ENCODE measurements at regions not wholly inside any gene's neighbourhood (a gene's known extent, or its start where the extent isn't known, plus 50 kb on each side); places are given as distances from the start of the nearest gene placed in this dataset.

DNA sequence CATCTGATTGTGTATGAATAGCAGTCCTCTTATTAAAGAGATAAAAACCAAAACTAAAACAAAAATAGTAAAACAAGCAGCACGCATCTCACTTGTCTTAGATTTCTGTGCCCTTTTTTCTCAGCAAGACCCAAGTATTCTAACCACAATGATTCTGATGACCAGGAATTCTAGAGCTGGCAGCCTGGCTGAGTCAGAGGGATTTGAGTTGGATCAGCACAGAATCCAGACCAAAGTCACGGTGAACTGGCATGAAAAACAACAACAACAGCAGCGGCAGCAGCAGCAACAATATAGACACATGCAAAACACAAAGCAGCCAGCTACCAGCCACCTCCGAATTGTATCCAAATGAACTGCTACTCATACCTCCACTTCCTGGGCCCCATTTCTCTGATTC is 360.5 kb downstream of the KCNRG start:
- Histone ChIP-seq H3K4me3 (ENCODE audit: low read length in 2 of 2) (no peak overlapping the region), H3K9me3 (ENCODE audit: control insufficient read depth, low read length) (peaks cover under 1% of the 10 kb centered on the region), H3K27me3 (ENCODE audit: control insufficient read depth in 1 of 2, insufficient read depth in 2 of 2, low read length in 1 of 2) (no peaks in the 10 kb centered on the region), H3K27ac (ENCODE audit: low read depth in 1 of 2, low read length in 2 of 2) (no peak overlapping the region), H3K4me1 (ENCODE audit: control insufficient read depth in 1 of 2, insufficient read depth in 2 of 2, low read length in 2 of 2) (no peaks in the 10 kb centered on the region), H3K36me3 (ENCODE audit: control insufficient read depth in 1 of 2, insufficient read depth in 2 of 2, low read length in 1 of 2) (no peaks in the 10 kb centered on the region)
- DNase-seq (no peak), ATAC-seq (ENCODE audit: low FRiP score) (no peak)
- 35 to 42% methylated on average over 4 of the region's 4 CpGs for WGBS, 2 donors
- intact Hi-C loops (cut with DNase I) = no loop called here

DNA sequence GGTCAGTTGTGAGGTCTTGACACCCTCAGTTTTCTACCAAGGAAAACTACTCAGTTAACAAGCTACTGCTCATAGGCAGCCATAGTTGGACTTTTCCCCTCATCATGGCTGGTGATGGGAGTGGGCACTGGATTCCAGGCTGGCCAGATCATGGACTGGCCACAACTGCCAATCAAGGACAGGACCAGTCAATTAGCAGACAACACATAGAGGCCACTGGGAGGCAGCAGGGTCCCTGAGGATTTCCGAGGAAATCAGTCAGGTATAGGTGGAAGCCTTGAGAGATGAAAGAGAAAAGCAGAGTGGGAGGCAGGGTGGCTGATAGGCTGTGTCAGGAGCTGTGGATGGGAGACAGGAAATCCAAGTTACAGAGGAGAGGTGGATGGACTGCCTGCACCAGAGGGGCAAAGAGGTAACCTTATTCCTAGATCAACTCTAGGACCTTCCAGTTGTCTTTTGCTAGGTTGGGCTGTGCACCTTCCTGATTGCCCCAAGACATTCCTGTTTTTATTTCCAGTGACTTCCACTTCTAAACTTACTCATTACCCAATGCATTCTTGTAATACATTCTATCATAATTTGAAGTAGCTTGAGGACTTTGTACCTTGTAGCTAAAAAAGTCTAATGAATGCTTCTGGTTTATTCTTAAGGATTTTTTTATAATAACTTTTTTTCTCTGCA is 361.8 kb downstream of the KCNRG start:
- no peak overlapping the region for H3K4me3 ChIP-seq (ENCODE audit: low read length in 2 of 2)
- DNase-seq (no peak), ATAC-seq (ENCODE audit: low FRiP score) (no peak)
- no peaks in the 10 kb centered on the region for H3K36me3 ChIP-seq (ENCODE audit: control insufficient read depth in 1 of 2, insufficient read depth in 2 of 2, low read length in 1 of 2)
- peaks cover 3% of the 10 kb centered on the region for H3K9me3 ChIP-seq (ENCODE audit: control insufficient read depth, low read length)
- WGBS, 2 donors = 91 to 95% methylated on average over 1 of the region's 1 CpG
- no peaks in the 10 kb centered on the region for H3K4me1 ChIP-seq (ENCODE audit: control insufficient read depth in 1 of 2, insufficient read depth in 2 of 2, low read length in 2 of 2)
- intact Hi-C loops (cut with DNase I) = no loop called here
- H3K27ac ChIP-seq (ENCODE audit: low read depth in 1 of 2, low read length in 2 of 2) = no peak overlapping the region
- H3K27me3 ChIP-seq (ENCODE audit: control insufficient read depth in 1 of 2, insufficient read depth in 2 of 2, low read length in 1 of 2) = no peaks in the 10 kb centered on the region

DNA sequence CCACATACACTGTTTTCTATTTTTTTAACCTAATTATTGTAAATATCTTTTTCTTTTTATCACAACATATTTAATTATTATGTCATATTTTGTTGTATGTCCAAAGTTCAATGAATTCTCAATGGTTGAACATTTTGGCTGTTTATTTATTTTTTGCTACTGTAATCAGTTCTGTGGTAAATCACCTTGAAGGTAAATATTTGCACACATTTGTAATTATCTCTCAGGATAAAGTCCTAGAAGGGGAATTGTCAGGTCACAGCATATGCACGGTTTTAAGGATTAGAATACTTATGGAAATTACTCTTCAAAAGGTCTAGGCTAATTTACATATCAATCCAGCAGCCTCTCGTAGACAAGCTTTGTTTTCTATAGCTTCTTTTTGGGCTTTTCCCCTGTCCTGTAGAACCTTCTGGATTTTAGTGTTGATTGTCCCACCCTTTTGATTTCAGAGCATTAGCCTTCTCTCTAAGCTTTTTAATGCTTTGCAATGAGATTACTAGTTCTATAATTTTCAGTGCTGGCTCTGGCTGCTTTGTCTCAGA is 362.6 kb downstream of the KCNRG start:
- intact Hi-C loops (cut with DNase I) = no loop called here
- Histone ChIP-seq H3K27ac (ENCODE audit: low read depth in 1 of 2, low read length in 2 of 2) (no peak overlapping the region), H3K36me3 (ENCODE audit: control insufficient read depth in 1 of 2, insufficient read depth in 2 of 2, low read length in 1 of 2) (no peaks in the 10 kb centered on the region), H3K4me3 (ENCODE audit: low read length in 2 of 2) (no peak overlapping the region), H3K4me1 (ENCODE audit: control insufficient read depth in 1 of 2, insufficient read depth in 2 of 2, low read length in 2 of 2) (no peaks in the 10 kb centered on the region), H3K9me3 (ENCODE audit: control insufficient read depth, low read length) (peaks cover 3% of the 10 kb centered on the region), H3K27me3 (ENCODE audit: control insufficient read depth in 1 of 2, insufficient read depth in 2 of 2, low read length in 1 of 2) (no peaks in the 10 kb centered on the region)
- ATAC-seq (ENCODE audit: low FRiP score) = no peak
- DNase-seq = no peak
- WGBS, 2 donors = 97 to 98% methylated on average over 2 of the region's 2 CpGs

DNA sequence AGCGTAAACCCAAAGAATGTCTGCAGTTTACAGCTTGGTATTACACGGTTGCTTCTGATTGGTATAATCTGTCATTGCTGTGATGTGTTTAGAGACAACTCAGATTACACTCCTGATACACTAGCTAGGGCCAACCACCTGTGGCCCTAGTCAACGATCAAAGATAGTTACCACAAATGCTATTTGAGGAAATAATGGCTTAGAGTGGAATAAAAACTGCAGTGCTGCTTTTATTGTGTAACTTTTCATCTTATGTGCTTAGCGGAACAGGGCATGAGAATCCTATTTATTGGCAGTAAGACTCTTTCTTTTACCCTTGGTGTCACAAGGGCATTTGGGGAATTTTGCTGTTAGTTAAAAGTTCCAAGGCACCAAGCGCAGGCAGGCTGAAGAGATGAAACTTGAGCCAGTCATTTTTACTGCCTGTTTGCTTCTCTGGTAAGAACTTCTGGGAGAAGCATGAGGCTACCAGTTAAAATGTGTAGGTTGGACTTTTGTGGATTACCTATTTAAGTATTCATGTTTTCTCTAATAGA is 363.3 kb downstream of the KCNRG start:
- WGBS, 2 donors = 79 to 85% methylated on average over 5 of the region's 5 CpGs
- DNase-seq = no peak

DNA sequence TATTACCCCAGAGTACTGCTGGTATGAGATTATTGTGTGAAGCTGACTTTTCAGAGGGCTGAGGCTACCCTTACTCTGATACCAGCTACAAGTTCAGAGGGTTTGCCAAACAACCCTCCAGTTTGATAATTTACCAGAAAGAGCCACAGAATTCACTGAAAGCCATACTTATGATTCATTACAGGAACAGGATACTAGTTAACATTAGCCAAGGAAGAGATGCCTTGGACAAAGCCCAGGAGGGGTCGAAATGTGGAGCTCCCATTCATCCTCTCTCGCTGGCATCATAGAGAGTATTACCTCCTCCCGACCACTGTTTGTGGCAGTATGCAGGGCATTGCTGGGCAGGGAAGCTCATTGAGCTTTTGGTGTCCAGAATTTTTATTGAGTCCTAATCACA is 364.3 kb downstream of the KCNRG start:
- ATAC-seq (ENCODE audit: low FRiP score) (no peak), DNase-seq (no peak)

More for the DNA sequence above, 363.3 kb downstream of the KCNRG start:
- Histone ChIP-seq H3K27me3 (ENCODE audit: control insufficient read depth in 1 of 2, insufficient read depth in 2 of 2, low read length in 1 of 2) (no peaks in the 10 kb centered on the region), H3K4me1 (ENCODE audit: control insufficient read depth in 1 of 2, insufficient read depth in 2 of 2, low read length in 2 of 2) (no peaks in the 10 kb centered on the region), H3K27ac (ENCODE audit: low read depth in 1 of 2, low read length in 2 of 2) (no peak overlapping the region), H3K4me3 (ENCODE audit: low read length in 2 of 2) (no peak overlapping the region), H3K9me3 (ENCODE audit: control insufficient read depth, low read length) (peaks cover 3% of the 10 kb centered on the region), H3K36me3 (ENCODE audit: control insufficient read depth in 1 of 2, insufficient read depth in 2 of 2, low read length in 1 of 2) (no peaks in the 10 kb centered on the region)
- intact Hi-C loops (cut with DNase I) = no loop called here
- no peak for ATAC-seq (ENCODE audit: low FRiP score)

DNA sequence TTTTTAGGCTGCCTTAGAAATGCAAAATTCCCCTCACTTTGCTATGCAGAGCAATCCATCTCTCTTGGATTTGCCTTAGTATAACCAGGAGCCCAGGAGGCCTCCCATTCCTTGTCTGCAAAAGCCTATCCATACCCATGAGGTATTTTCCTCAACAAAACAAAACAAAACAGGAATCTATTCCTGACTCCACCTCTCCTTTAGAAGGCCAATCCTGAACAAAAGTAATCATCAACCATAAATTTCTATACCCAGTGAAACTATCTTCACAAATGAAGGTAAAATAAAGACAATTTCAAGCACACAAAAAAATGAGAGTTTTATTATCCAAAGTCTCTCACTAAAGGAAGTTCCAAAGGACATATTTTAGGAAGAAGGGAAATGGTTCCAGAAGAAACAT is 365.7 kb downstream of the KCNRG start:
- no peak overlapping the region for H3K27ac ChIP-seq (ENCODE audit: low read depth in 1 of 2, low read length in 2 of 2)
- no peaks in the 10 kb centered on the region for H3K27me3 ChIP-seq (ENCODE audit: control insufficient read depth in 1 of 2, insufficient read depth in 2 of 2, low read length in 1 of 2)
- peaks cover 3% of the 10 kb centered on the region for H3K9me3 ChIP-seq (ENCODE audit: control insufficient read depth, low read length)
- intact Hi-C loops (cut with DNase I) = no loop called here
- no peaks in the 10 kb centered on the region for H3K36me3 ChIP-seq (ENCODE audit: control insufficient read depth in 1 of 2, insufficient read depth in 2 of 2, low read length in 1 of 2)
- H3K4me1 ChIP-seq (ENCODE audit: control insufficient read depth in 1 of 2, insufficient read depth in 2 of 2, low read length in 2 of 2) = peaks cover 0 to 3% of the 10 kb centered on the region in 2 donors
- H3K4me3 ChIP-seq (ENCODE audit: low read length in 2 of 2) = no peak overlapping the region
- ATAC-seq (ENCODE audit: low FRiP score) = no peak
- no peak for DNase-seq

More for the DNA sequence above, 364.3 kb downstream of the KCNRG start:
- H3K9me3 ChIP-seq (ENCODE audit: control insufficient read depth, low read length) = peaks cover 3% of the 10 kb centered on the region
- intact Hi-C loops (cut with DNase I) = no loop called here
- no peaks in the 10 kb centered on the region for H3K4me1 ChIP-seq (ENCODE audit: control insufficient read depth in 1 of 2, insufficient read depth in 2 of 2, low read length in 2 of 2)
- H3K27ac ChIP-seq (ENCODE audit: low read depth in 1 of 2, low read length in 2 of 2) = no peak overlapping the region
- no peak overlapping the region for H3K4me3 ChIP-seq (ENCODE audit: low read length in 2 of 2)
- H3K36me3 ChIP-seq (ENCODE audit: control insufficient read depth in 1 of 2, insufficient read depth in 2 of 2, low read length in 1 of 2) = no peaks in the 10 kb centered on the region
- H3K27me3 ChIP-seq (ENCODE audit: control insufficient read depth in 1 of 2, insufficient read depth in 2 of 2, low read length in 1 of 2) = no peaks in the 10 kb centered on the region
- 72 to 85% methylated on average over 3 of the region's 3 CpGs for WGBS, 2 donors

DNA sequence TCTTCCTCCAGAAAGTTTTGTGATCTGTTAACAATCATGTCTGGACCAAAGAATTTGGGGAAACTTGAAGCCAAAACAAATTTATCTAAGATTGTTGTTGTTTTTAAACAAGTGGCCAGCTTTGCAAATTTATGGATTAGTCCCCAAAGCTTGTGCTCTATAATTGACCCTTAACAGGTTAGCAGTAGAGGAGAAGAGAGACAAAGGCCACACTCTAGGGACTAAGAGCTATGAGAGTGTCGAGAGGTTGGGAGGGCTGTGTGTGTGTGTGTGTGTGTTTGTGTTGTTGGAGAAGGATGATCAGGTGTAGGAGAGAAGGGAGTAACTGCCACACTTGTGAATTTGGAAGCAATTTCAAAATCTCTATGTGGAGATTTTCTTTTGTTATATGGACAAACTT is 367.3 kb downstream of the KCNRG start:
- no peak for DNase-seq
- Histone ChIP-seq H3K4me1 (ENCODE audit: control insufficient read depth in 1 of 2, insufficient read depth in 2 of 2, low read length in 2 of 2) (peaks cover 0 to 3% of the 10 kb centered on the region in 2 donors), H3K36me3 (ENCODE audit: control insufficient read depth in 1 of 2, insufficient read depth in 2 of 2, low read length in 1 of 2) (no peaks in the 10 kb centered on the region), H3K4me3 (ENCODE audit: low read length in 2 of 2) (no peak overlapping the region), H3K27me3 (ENCODE audit: control insufficient read depth in 1 of 2, insufficient read depth in 2 of 2, low read length in 1 of 2) (no peaks in the 10 kb centered on the region), H3K9me3 (ENCODE audit: control insufficient read depth, low read length) (peaks cover 3% of the 10 kb centered on the region), H3K27ac (ENCODE audit: low read depth in 1 of 2, low read length in 2 of 2) (no peak overlapping the region)
- no peak for ATAC-seq (ENCODE audit: low FRiP score)
- WGBS, 2 donors = 94 to 97% methylated on average over 1 of the region's 1 CpG
- intact Hi-C loops (cut with DNase I) = no loop called here

DNA sequence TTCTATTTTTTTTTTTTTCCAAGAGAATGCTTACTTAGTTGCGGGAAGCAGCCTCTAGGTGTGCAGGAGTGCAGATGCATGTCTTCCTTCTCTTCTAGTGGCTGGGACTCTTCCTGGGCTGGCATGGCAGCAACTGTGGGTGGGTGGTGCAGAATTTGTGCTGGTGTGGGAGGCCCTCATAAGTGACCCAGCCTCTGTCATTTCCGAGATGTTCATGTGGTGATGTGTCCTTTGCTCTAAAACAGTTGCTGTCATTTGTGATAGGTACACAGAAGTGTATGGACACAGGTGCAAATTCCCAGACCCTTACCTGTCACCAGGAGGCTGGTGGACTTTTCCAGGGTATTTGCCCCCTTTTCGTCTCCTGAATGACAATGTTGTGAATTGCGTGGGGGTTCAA is 367.7 kb downstream of the KCNRG start:
- intact Hi-C loops (cut with DNase I) = no loop called here
- WGBS, 2 donors = 72 to 85% methylated on average over 4 of the region's 4 CpGs
- peaks cover 0 to 3% of the 10 kb centered on the region in 2 donors for H3K4me1 ChIP-seq (ENCODE audit: control insufficient read depth in 1 of 2, insufficient read depth in 2 of 2, low read length in 2 of 2)
- H3K9me3 ChIP-seq (ENCODE audit: control insufficient read depth, low read length) = peaks cover 3% of the 10 kb centered on the region
- no peaks in the 10 kb centered on the region for H3K36me3 ChIP-seq (ENCODE audit: control insufficient read depth in 1 of 2, insufficient read depth in 2 of 2, low read length in 1 of 2)
- no peak for ATAC-seq (ENCODE audit: low FRiP score)
- H3K27me3 ChIP-seq (ENCODE audit: control insufficient read depth in 1 of 2, insufficient read depth in 2 of 2, low read length in 1 of 2) = no peaks in the 10 kb centered on the region
- H3K27ac ChIP-seq (ENCODE audit: low read depth in 1 of 2, low read length in 2 of 2) = no peak overlapping the region
- no peak overlapping the region for H3K4me3 ChIP-seq (ENCODE audit: low read length in 2 of 2)
- no peak for DNase-seq

DNA sequence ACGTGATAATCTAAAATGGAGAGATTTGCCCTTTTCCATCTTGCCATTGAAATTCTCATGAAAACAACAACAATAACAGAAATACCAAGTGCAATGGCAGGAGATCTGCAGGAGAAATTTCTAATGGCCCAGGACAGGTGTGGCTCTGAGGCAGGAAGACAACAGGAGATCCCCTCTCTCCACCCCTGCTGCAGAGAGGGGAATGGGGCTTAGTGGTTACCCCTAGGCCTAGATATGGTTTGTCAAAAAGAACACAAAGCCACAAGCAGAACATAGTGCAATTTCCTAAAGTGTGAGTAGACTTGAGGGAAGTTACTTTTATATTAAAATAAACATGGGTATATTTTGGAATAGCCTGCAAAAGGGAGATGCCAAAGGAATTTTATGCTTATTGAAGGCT is 369.5 kb downstream of the KCNRG start:
- Histone ChIP-seq H3K27me3 (ENCODE audit: control insufficient read depth in 1 of 2, insufficient read depth in 2 of 2, low read length in 1 of 2) (no peaks in the 10 kb centered on the region), H3K9me3 (ENCODE audit: control insufficient read depth, low read length) (peaks cover 3% of the 10 kb centered on the region), H3K36me3 (ENCODE audit: control insufficient read depth in 1 of 2, insufficient read depth in 2 of 2, low read length in 1 of 2) (no peaks in the 10 kb centered on the region), H3K27ac (ENCODE audit: low read depth in 1 of 2, low read length in 2 of 2) (no peak overlapping the region), H3K4me1 (ENCODE audit: control insufficient read depth in 1 of 2, insufficient read depth in 2 of 2, low read length in 2 of 2) (peaks cover 0 to 4% of the 10 kb centered on the region in 2 donors), H3K4me3 (ENCODE audit: low read length in 2 of 2) (no peak overlapping the region)
- DNase-seq (no peak), ATAC-seq (ENCODE audit: low FRiP score) (no peak)
- WGBS, 2 donors = 98% methylated on average over 1 of the region's 1 CpG
- intact Hi-C loops (cut with DNase I) = no loop called here
